ENCODE measurements at regions not wholly inside any gene's neighbourhood (a gene's known extent, or its start where the extent isn't known, plus 50 kb on each side); places are given as distances from the start of the nearest gene placed in this dataset.

- ChIA-PET CTCF (no interaction called here), POLR2A (no interaction called here), SMC1A (ENCODE audit: uncharacterized antibody, unreplicated experiment) (no interaction called here), RAD21 (ENCODE audit: unreplicated experiment) (no interaction called here)
- H4K20me1 ChIP-seq (ENCODE audit: control insufficient read depth, insufficient read depth) = no peaks in the 10 kb centered on the region
- no peak for DNase-seq (ENCODE audit: low read depth, low spot score)
- H3K27me3 ChIP-seq (replicated peaks in 1 of 2; ENCODE audit: control insufficient read depth in 2 of 2, insufficient read depth in 2 of 2, low read length in 1 of 2) = no peaks in the 10 kb centered on the region
- intact Hi-C loops (cut with micrococcal nuclease; ENCODE audit: unreplicated experiment) = no loop called here
- no peak overlapping the region for H3K9ac ChIP-seq (ENCODE audit: control insufficient read depth, insufficient read depth, low read length)
- H3K4me1 ChIP-seq (ENCODE audit: control insufficient read depth, insufficient read depth, low read length) = no peaks in the 10 kb centered on the region
- no TSS peak for BruUV-seq (replicated peaks)
- no peak for ATAC-seq
- H3K27ac ChIP-seq (ENCODE audit: control insufficient read depth, insufficient read depth) = no peak overlapping the region
- TF ChIP-seq GABPA (IDR thresholded peaks at IDR 0.05; ENCODE audit: low read depth) (no peak), EGR1 (IDR thresholded peaks at IDR 0.05; ENCODE audit: borderline replicate concordance in 1 of 2, low read depth in 2 of 2, low read length in 2 of 2) (no peak), MXI1 (IDR thresholded peaks at IDR 0.05; ENCODE audit: low read depth, low read length) (no peak), MTA2 (IDR thresholded peaks at IDR 0.05; ENCODE audit: low read depth) (no peak), CBFB (IDR thresholded peaks at IDR 0.05; ENCODE audit: low read depth) (no peak), CHD4 (IDR thresholded peaks at IDR 0.05) (no peak), RUNX3 (IDR thresholded peaks at IDR 0.05; ENCODE audit: low read length) (no peak), POLR2AphosphoS5 (IDR thresholded peaks at IDR 0.05; ENCODE audit: low read length) (no peak), TCF12 (IDR thresholded peaks at IDR 0.05; ENCODE audit: low read depth, low read length) (no peak)
- 0% methylated on average over 1 of the region's 1 CpG for WGBS (ENCODE audit: insufficient coverage, insufficient replicate concordance, low lambda C conversion rate, missing lambda C conversion rate)
- no peaks in the 10 kb centered on the region for H3K79me2 ChIP-seq (ENCODE audit: control insufficient read depth, insufficient read depth, low read length)
- in situ Hi-C loops (cut with MboI) = no loop called here
- no peaks in the 10 kb centered on the region for H3K9me3 ChIP-seq (replicated peaks; ENCODE audit: control insufficient read depth, insufficient read depth, low read length)
- FAIRE-seq = no peak
- no peak overlapping the region for H3K4me2 ChIP-seq (ENCODE audit: control insufficient read depth, insufficient read depth)
- H2AFZ ChIP-seq (ENCODE audit: control insufficient read depth, low read depth, low read length) = no peak overlapping the region
- H3K36me3 ChIP-seq (ENCODE audit: control insufficient read depth in 2 of 2, insufficient read depth in 2 of 2, low read length in 1 of 2) = no peaks in the 10 kb centered on the region
- no peak overlapping the region for H3K4me3 ChIP-seq
These were observed 516.6 kb upstream of the ROBO2 start for GRCh38 chr3:76523337-76523736.

GRCh38 chr3:76525726-76526125, 514.2 kb upstream of the ROBO2 start:
- H3K9me3 ChIP-seq (replicated peaks; ENCODE audit: control insufficient read depth, insufficient read depth, low read length) = no peaks in the 10 kb centered on the region
- no peaks in the 10 kb centered on the region for H3K79me2 ChIP-seq (ENCODE audit: control insufficient read depth, insufficient read depth, low read length)
- H3K36me3 ChIP-seq (ENCODE audit: control insufficient read depth in 2 of 2, insufficient read depth in 2 of 2, low read length in 1 of 2) = no peaks in the 10 kb centered on the region
- ATAC-seq = no peak
- intact Hi-C loops (cut with micrococcal nuclease; ENCODE audit: unreplicated experiment) = no loop called here
- in situ Hi-C loops (cut with MboI) = no loop called here
- H3K9ac ChIP-seq (ENCODE audit: control insufficient read depth, insufficient read depth, low read length) = no peak overlapping the region
- no peak overlapping the region for H3K4me3 ChIP-seq
- no peaks in the 10 kb centered on the region for H4K20me1 ChIP-seq (ENCODE audit: control insufficient read depth, insufficient read depth)
- ChIA-PET POLR2A (no interaction called here), SMC1A (ENCODE audit: uncharacterized antibody, unreplicated experiment) (interaction anchor here (1.1 kb wide), 1 partner anchor 10 kb away, joined by 3 read pairs; no protein-coding TSS in a partner anchor), CTCF (no interaction called here), RAD21 (ENCODE audit: unreplicated experiment) (no interaction called here)
- no peak for FAIRE-seq
- no peak overlapping the region for H3K4me2 ChIP-seq (ENCODE audit: control insufficient read depth, insufficient read depth)
- no TSS peak for BruUV-seq (replicated peaks)
- DNase-seq (ENCODE audit: low read depth, low spot score) = no peak
- no peaks in the 10 kb centered on the region for H3K4me1 ChIP-seq (ENCODE audit: control insufficient read depth, insufficient read depth, low read length)
- no peaks in the 10 kb centered on the region for H3K27me3 ChIP-seq (replicated peaks in 1 of 2; ENCODE audit: control insufficient read depth in 2 of 2, insufficient read depth in 2 of 2, low read length in 1 of 2)
- H2AFZ ChIP-seq (ENCODE audit: control insufficient read depth, low read depth, low read length) = no peak overlapping the region
- 72% methylated on average over 2 of the region's 2 CpGs for WGBS (ENCODE audit: insufficient coverage, insufficient replicate concordance, low lambda C conversion rate, missing lambda C conversion rate)
- H3K27ac ChIP-seq (ENCODE audit: control insufficient read depth, insufficient read depth) = no peak overlapping the region
- TF ChIP-seq TCF3 (IDR thresholded peaks at IDR 0.05; ENCODE audit: borderline replicate concordance, insufficient read depth, low read depth, low read length) (no peak), RELA (IDR thresholded peaks at IDR 0.05; ENCODE audit: borderline replicate concordance, partially characterized antibody) (no peak), EZH2 (IDR thresholded peaks at IDR 0.05; ENCODE audit: borderline replicate concordance, control insufficient read depth, low read depth, low read length) (no peak), TCF12 (IDR thresholded peaks at IDR 0.05; ENCODE audit: low read depth, low read length) (no peak), HDGF (IDR thresholded peaks at IDR 0.05) (no peak), REST (IDR thresholded peaks at IDR 0.05; ENCODE audit: low read depth, low read length) (no peak), NKRF (conservative IDR thresholded peaks at IDR 0.05) (no peak)
